NB4 (cell line): ENCODE measurements at regions not wholly inside any gene's neighbourhood (a gene's known extent, or its start where the extent isn't known, plus 50 kb on each side); places are given as distances from the start of the nearest gene placed in this dataset.
"Not testable (repeated sequence)": the region's sequence is repeated elsewhere in the genome, so short reads cannot be mapped to it uniquely, and the experiment has no call there.

Experiments used
- DNase-seq: peaks from one replicate; pipeline ENCODE4 v3.0.0; 2010; ENCODE audit warnings: low read depth
- H3K4me3 ChIP-seq: one replicate; pipeline ENCODE4 v1.5.1; 2011; ENCODE audit warnings: mild to moderate bottlenecking, low read depth, low read length, moderate library complexity
- CTCF ChIP-seq: IDR thresholded peaks from one replicate; pipeline ENCODE4 v1.5.1; 2012; ENCODE audit warnings: low read depth, low read length
- MAX ChIP-seq: IDR thresholded peaks from 2 replicates; pipeline ENCODE4 v1.6.1; 2011; ENCODE audit warnings: low read depth, low read length
- MYC ChIP-seq: IDR thresholded peaks from 2 replicates; pipeline ENCODE4 v1.6.1; 2011; ENCODE audit warnings: low read depth, low read length
- POLR2A ChIP-seq: IDR thresholded peaks from 2 replicates; pipeline ENCODE4 v1.6.1; 2011; ENCODE audit warnings: mild to moderate bottlenecking; ENCODE audit not compliant: insufficient read length; ENCODE audit errors: extremely low read depth

GRCh38 chr13:28607187-28607955 is 51.6 kb upstream of the POMP start:
- no peak for TF ChIP-seq CTCF
- TF ChIP-seq POLR2A: no peak
- no peak for TF ChIP-seq MAX
- TF ChIP-seq MYC: no peak
- no peak overlapping the region for H3K4me3 ChIP-seq
- DNase-seq: no peak

- DNase-seq: no peak
- no peak overlapping the region for H3K4me3 ChIP-seq
Observed at GRCh38 chr13:28606466-28606865, 52.5 kb upstream of the POMP start.

GRCh38 chr13:28605147-28605546 is 53.8 kb upstream of the POMP start:
- not testable (repeated sequence) for DNase-seq, H3K4me3 ChIP-seq

More at GRCh38 chr13:28606466-28606865, 52.5 kb upstream of the POMP start:
- TF ChIP-seq MYC (no peak), MAX (no peak), POLR2A (no peak), CTCF (no peak)

- no peak overlapping the region for H3K4me3 ChIP-seq
- DNase-seq: no peak
- TF ChIP-seq POLR2A (no peak), MAX (no peak), CTCF (no peak), MYC (no peak)
Observed at GRCh38 chr13:28603043-28603664, 55.8 kb upstream of the POMP start.

GRCh38 chr13:28602580-28602979 is 56.4 kb upstream of the POMP start:
- no peak for DNase-seq
- TF ChIP-seq MAX (no peak), CTCF (no peak), MYC (no peak), POLR2A (no peak)
- H3K4me3 ChIP-seq: no peak overlapping the region

GRCh38 chr13:28601581-28601980 is 57.3 kb upstream of the POMP start:
- TF ChIP-seq CTCF (no peak), MAX (no peak), MYC (no peak), POLR2A (no peak)
- no peak for DNase-seq

More at GRCh38 chr13:28601581-28601980, 57.3 kb upstream of the POMP start:
- H3K4me3 ChIP-seq: no peak overlapping the region
